VCaP (cell line): ENCODE measurements at regions not wholly inside any gene's neighbourhood (a gene's known extent, or its start where the extent isn't known, plus 50 kb on each side); places are given as distances from the start of the nearest gene placed in this dataset.

Experiments
- H3K27ac ChIP-seq: fragments of 450-650 bp; 2 replicates; pipeline ENCODE4 v1.5.1; 2017
- TF ChIP-seq, protein P1 (sequence below): fragments of 450-650 bp; conservative IDR thresholded peaks from 2 replicates; pipeline ENCODE4 v1.5.1; 2017; ENCODE audit warnings: mild to moderate bottlenecking, moderate library complexity

GRCh38 chr14:101130861-101131260 lies 227.3 kb upstream of the RTL1 start:
- TF ChIP-seq, protein P1, sequence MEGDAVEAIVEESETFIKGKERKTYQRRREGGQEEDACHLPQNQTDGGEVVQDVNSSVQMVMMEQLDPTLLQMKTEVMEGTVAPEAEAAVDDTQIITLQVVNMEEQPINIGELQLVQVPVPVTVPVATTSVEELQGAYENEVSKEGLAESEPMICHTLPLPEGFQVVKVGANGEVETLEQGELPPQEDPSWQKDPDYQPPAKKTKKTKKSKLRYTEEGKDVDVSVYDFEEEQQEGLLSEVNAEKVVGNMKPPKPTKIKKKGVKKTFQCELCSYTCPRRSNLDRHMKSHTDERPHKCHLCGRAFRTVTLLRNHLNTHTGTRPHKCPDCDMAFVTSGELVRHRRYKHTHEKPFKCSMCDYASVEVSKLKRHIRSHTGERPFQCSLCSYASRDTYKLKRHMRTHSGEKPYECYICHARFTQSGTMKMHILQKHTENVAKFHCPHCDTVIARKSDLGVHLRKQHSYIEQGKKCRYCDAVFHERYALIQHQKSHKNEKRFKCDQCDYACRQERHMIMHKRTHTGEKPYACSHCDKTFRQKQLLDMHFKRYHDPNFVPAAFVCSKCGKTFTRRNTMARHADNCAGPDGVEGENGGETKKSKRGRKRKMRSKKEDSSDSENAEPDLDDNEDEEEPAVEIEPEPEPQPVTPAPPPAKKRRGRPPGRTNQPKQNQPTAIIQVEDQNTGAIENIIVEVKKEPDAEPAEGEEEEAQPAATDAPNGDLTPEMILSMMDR: no peak
- H3K27ac ChIP-seq: no peak overlapping the region

DNA sequence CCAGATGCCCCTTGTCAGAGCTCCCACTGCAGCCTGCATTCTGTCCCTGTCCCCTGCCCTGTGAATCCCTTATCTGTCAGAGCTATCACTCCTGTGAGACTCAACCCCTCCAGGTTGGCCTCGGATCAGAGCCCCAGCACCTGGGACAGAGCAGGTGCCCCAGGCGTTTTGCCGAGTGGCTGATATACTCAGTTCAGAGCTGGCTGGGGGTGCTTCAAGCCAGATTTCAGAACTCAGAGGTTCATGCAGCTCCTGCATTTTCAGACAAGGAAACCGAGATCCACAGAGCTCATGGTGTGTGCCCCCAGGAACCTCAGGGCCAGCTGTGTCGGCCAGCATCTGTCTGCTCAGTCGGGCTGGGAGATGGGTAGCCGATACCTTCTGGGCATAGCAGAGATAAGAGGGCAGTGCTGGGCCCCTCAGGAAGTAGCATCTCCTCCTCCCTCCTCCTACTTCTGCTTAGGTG lies 228.0 kb upstream of the RTL1 start:
- TF ChIP-seq, protein P1: no peak
- no peak overlapping the region for H3K27ac ChIP-seq

DNA sequence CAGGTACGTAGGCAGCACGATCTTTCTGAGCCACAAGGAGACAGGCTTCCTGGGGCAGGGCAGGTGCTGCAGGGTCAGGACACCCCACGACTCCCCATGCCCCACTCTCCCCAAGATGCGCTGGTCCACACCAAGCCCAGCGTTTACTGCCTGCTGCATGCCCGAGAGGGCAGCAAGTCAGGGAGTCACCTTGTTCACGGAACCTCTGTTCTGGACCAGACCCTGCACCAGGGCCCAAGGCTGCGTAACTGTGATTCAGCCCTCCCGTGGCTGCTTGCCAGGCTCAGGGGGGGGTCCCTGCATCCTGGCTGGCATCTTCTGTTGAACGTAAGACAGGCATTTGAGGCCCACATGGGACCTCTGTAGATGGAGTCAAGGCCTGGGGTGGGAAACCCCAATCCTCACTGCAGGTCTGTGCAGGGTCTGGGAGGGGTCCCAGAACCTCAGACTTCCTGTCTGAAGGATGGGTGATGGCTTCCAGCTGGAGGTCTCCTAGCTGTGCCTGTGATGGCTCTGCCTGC lies 228.6 kb upstream of the RTL1 start:
- H3K27ac ChIP-seq: no peak overlapping the region
- TF ChIP-seq, protein P1: no peak

DNA sequence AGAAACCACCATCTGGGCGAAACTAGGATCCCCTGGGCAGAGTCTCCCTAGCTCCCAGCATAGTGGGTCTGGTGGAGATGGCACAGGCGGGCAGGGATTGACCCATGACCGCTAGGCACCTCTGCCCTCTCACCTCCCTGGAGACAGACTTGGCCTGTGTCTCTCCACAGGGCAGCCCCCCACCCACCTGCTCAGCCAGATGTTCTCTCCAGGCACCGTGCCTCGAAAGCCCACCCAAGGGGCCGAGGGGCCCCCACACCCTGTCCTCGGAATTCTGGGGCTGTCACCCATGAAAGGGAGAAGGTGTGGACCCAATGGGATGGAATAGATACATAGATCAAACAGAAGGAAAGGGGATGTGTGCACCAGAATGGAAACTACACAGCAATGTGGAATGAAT lies 229.1 kb upstream of the RTL1 start:
- H3K27ac ChIP-seq: no peak overlapping the region
- TF ChIP-seq, protein P1: no peak

DNA sequence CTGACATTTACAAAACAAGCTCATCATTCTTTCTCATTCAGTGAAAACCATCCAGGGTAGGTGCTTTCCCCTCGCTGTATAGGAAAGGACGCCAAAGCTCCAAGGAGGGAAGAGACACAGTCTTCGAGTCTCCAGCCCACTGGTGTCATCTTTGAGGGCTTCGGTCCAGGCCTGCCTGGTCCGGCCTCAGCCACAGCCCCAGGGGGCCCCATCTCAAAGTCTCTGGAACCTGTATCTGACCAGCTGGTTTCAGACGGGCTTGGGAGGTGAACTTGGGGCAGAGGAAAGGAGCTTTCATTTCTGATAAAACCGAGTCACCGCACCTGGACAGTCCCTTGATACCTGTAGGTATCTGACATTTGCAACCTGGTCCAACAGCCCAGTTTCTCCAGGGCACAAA lies 229.5 kb upstream of the RTL1 start:
- H3K27ac ChIP-seq: no peak overlapping the region
- TF ChIP-seq, protein P1: no peak

DNA sequence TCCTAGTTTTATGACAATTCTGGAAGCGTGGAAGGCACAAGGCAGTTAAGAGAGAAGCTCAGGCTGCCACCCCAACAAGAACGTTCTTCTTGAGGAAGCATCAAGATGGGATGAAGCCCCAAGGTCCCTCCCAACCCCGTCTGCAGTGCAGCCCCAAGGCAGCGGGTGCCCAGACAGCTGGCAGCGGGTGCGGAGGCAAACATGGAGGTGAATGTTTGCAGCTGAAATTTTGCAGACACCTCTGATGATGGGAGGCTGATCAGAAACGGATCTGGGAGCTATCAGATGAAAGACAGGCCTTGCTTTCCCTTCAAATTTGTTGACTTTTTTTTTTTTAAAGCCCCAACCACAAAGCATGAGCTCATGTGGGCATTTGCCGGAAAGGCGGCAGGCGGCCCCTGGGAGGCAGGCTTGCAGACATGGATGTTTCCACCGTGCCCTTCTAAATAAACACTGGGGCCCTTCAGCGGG lies 230.7 kb upstream of the RTL1 start:
- H3K27ac ChIP-seq: no peak overlapping the region
- TF ChIP-seq, protein P1: no peak

- no peak overlapping the region for H3K27ac ChIP-seq
- TF ChIP-seq, protein P1: no peak
These were observed 231.4 kb upstream of the RTL1 start for GRCh38 chr14:101134851-101135433.
